NCI-H1930 (cell line): ENCODE measurements at regions not wholly inside any gene's neighbourhood (a gene's known extent, or its start where the extent isn't known, plus 50 kb on each side); places are given as distances from the start of the nearest gene placed in this dataset.

ENCODE experiments used
- DNase-seq, 2 experiments: peaks; one replicate each; lab custom pipeline; 2025; lab: John Stamatoyannopoulos, UW

DNA sequence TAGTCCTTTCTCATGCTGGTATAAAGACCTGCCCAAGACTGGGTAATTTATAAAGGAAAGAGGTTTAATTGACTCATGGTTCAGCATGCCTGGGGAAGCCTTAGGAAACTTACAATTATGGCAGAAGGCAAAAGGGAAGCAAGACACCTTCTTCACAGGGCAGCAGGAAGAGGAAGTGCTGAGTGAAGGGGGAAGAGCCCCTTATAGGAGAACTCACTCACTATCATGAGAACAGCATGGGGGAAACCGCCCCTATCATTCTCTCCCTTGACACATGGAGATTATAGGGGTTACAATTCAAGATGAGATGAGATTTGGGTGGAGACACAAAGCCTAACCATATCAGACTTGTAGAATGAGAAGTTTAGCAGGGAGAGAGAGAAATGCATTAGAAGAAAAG, 373.3 kb upstream of the DIAPH2 start:
- DNase-seq = no peak

DNA sequence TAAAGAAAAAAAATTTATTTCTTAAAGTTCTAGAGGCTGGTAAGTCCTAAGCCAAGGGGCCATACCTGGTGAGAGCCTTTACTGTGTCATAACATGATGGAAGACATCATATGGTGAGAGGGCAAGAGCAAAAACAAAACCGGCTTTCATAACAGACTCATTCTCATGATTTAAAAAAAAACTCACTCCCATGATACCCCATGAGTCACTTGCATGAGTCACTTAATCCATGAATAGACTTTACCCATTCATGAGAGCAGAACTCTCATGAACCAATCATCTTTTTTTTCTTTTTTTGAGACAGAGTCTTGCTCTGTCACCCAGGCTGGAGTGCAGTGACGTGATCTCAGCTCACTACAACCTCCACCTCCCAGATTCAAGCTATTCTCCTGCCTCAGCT, 369.7 kb upstream of the DIAPH2 start:
- no peak for DNase-seq

GRCh38 chrX:96361844-96362243, 322.8 kb upstream of the DIAPH2 start:
- DNase-seq = no peak

DNA sequence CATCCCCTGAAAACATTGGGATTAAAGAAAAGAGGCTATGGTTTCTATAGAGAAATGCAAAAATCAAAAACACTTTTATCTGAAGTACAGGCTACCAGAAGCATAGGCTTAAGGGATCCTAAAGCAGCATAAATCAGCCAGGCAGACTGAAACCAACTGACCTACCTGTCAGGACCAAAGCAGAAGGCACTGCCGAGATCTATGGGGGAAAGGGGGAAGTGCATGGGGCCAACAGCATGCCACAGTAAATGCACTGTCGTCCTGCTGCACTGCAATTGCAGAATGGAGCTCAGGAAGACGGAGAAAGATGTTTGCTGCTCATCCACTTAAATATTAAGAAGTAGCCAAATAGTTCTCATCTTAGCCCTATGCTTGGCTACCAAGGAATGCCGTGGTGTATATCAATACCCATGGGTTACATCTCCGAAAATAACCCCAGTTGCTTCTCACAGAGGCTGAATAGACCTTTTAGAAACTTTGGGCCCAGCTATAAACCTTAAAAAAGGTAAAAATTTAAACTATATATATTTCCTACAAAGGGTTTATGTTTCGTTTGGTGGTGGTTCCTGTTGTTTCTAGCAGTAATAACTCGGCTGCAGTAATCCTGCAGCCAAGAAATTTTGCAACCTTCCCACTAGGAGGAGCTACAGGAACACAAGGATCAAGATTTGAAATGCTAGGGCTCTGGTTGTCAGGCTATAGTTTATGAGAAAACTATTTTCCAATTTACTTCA, 312.2 kb upstream of the DIAPH2 start:
- peak; percentile 3 to 35 for DNase-seq

DNA sequence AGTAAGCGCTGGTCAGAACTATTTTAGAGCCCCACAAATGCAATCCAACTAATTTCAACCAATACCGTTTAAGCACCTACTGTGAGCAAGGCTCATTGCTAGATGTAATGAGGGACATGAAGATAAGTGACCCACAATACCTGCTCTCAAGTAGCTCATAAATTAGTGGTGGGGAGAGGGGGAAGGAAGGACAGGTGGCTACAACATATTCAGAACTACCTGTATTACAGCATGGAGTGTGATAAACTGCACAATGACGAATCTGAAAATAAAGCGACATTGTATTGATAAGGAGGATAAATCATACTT, 311.6 kb upstream of the DIAPH2 start:
- no peak for DNase-seq

DNA sequence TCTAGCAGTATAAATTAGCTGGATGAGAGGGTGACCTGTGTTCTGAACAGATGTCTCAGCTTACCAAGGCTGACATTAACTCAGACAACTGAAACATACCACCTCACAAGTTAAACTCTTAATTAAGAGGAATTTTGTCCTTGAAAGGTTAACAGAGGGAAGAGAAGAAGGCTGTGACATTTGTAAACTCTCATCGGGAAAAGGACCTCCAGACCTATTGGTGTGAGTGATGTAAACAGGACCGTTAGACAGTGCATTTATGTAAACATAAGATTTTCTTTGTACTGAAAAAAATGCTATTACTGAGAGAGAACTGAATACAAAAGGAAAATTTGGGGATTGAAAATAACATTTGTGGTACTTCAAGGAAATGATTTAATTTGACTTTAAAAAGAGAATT, 308.4 kb upstream of the DIAPH2 start:
- DNase-seq = no peak

DNA sequence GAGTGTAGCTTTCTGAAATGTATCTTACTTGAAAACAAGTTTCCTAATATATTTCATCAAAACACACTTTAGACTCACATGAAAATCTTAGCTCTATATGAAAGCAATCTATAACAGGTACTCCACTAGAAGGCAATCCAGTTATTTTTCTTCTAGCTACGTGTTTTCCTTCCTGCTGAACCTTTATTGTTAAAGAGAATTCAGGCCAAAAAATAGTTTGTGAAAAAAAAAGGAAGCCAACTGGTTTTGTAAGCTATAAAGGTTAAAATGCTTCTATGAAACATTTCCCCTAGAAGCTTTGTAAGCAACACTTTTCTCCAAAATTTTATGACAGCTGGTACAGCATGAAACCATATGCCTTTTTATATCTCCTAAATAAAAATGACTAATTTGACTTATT, 304.7 kb upstream of the DIAPH2 start:
- DNase-seq = no peak

DNA sequence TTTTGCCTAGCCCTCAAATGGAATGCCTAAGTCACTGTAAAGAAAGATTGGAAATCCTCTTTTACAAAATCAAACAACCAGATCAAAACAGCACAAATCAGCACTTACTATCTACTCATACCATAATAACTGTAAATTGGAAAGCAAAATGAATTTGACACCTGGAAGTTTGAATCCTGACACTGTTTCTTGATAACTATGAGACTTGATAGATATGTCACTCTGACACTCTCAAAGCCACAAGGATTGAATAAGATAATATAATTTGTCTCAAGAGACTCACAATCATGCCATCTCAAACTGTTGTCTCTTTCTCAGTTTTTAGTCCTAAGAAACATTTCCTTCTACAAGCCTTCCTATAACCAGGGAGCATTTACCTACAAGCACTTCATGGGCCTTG, 302.6 kb upstream of the DIAPH2 start:
- no peak for DNase-seq

DNA sequence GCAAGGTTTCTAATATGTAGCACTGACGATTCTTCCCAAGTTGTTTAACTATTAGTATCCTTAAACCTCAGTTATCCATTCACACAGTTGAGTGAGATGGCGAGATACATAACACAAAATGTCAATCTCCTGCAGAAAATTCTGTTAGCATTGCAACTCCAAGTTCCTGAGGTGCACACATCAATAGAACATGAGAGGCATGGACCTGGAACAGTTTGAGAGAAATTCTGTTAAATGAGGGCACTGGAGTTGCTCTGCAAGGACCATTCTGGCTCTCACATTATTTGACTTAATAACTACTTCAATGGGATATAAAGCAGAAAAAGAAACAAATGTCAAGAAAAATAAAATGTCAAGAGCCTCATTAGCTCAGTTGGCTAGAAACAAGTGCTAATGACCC, 301.2 kb upstream of the DIAPH2 start:
- DNase-seq = no peak

GRCh38 chrX:96386325-96386724, 298.3 kb upstream of the DIAPH2 start:
- no peak for DNase-seq

DNA sequence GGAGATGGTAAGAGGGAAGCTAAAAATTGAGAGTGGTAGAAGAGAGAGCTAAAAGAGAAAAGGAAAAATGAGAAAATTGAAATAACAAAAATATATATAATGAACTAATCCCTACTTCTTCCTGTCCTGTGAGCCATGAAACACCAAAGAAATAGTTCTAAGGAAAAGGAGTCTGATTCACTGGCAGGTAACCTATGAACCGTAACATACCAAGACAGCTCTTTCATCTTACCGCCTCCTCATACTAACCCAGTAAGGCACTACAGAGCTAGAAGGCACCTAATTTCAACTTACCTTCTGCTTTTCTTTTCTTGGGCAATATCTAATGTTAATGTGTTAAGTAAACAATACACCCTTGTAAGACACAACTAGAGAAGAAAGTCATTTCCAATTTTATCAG, 297.7 kb upstream of the DIAPH2 start:
- no peak for DNase-seq

- no peak for DNase-seq
These were observed 296.8 kb upstream of the DIAPH2 start for GRCh38 chrX:96387801-96388200.

DNA sequence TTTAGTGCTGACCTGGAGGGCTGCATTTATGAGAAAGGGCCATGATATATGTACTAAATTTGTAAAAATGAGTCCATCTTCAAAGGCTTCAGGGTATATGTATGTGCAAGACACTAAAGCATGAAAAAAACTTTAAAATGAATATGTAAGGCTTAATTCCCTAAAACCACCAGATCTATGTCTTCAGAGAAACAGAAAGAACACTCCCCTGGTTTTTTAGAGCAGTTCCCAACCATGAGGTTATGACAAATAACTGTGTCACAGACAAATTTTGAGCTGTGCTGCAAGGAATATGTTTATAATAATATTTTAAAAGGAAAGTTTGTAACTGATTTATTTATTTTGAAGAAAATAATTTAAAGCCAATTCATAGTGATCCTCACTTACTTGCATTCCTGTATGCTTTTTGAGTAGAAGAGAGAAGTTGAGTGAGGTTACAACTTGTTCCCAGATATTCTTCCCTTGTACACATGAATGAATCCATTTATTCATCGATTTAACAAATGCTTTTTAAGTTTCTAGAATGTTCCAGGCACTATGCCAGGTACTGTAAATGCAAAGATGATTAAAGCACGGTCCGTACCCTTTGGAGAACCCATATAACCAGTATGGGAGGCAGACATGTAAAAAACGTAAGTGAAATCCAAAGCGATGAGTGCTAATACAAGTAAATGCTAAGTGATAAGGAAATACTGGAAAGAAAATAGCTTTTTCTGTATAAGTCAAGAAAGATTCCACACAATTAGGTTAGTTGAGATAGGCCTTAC, 295.2 kb upstream of the DIAPH2 start:
- no peak for DNase-seq

DNA sequence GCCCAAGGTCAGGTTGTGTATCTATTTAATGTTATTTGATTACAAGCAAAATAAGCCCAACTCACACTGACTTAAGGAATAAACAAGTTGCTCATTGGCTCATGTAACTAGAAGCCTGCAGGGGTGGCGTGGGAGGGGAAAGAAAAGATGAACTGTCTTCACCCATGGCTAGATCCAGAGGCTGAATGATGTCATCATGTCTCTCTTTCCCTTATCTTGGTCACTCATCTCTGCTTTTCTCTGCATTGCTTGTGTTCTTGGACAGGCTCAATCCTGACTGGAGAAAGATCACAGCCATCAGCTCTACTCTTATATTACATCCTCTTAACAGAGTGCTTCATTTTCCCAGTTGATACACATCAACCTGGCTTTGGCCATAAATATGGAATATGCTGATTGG, 290.0 kb upstream of the DIAPH2 start:
- no peak for DNase-seq

GRCh38 chrX:96403446-96403845, 281.2 kb upstream of the DIAPH2 start:
- DNase-seq = no peak

DNA sequence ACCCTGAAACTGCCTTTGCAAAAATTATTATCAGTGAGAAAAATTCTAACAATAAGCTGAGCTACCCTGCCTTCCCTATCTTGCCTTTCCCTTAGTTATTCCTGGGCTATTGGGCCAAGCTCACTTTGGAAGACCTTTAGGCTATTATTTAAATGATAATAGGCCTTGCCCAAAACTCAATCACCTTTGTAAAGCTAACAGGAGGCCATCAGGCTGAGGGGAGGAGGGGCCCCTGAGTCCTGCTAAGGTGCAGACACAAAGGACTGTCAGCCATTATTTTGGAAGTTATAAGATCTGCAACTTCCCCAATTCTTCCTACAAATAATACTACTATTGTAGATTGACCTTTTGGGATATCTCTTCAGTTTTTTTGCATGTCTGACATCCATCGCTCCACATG, 278.8 kb upstream of the DIAPH2 start:
- no peak for DNase-seq

DNA sequence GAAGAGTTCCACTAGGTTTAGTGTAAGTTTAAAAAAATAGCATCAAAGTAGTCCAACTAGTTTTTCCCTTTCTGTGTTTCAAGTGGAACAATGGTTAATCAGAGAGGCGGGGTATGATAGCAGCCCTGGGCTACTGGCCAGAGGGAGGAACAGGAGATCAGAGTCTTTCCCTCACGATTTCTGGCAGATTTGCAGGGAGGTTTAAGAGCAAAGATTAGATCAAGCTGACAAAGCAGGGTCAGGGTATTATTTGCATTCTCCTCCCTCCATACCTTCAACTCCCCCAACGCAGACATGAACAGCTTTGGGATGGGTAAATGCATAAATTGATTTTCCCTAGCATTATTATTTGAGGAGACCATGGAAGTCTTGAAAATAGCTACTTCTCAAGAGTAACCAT, 277.6 kb upstream of the DIAPH2 start:
- DNase-seq = no peak

DNA sequence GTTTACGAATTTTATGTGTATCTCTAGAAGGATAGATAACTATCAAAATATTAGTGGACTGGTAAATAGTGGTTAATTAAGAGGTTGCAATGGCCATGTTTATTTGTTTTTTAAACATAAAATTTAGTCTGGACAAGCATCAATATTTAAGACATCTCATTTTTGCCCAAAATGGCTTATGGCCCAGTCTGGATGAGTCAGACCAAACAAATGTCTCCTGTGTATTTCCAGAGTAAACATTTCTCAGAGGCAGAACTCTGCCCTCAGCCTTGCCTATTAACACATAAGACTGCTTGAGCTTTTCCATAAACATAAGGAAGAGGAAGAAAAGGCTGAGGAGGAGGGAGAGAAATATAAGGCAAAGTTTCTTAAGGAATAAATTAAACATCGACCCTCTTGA, 277.1 kb upstream of the DIAPH2 start:
- DNase-seq = no peak

DNA sequence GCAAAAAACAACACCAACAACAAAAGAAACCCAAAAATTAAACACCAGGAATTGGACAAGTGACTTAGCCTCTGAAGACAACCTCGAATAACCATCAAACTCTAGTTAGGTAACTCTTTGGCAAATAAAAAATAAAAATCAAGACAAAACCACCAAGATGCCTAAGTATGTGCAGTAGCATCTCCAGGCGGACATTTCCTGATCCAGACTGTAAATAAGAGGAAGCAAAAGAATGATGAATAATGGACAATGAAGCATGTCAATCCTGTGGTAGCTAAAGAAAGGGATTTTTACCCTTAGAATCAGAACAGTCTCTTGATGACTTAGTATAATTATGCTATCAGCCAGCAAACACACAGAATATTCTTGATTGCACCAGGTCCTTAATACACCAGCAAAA, 276.7 kb upstream of the DIAPH2 start:
- DNase-seq = no peak

DNA sequence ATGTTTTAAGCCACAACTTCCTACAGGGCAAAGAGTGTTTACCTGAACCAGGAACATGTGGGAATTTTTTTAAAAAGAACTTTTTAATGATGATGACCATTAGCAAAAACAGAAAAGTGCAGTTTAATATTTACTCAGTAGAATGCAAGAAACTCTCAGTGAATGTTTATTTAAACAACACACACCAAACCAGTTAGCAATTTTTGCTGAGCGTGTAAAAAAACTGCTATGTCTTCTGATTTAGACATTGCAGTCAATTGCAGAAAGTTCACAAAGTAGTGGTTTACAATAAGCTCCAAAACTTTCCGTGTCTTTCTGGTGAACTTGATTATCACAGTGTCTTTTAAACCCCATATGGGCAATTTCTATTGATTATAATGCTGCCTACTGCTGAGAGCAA, 273.7 kb upstream of the DIAPH2 start:
- DNase-seq = no peak

GRCh38 chrX:96417695-96418094, 266.9 kb upstream of the DIAPH2 start:
- no peak for DNase-seq

- no peak for DNase-seq
These were observed 260.6 kb upstream of the DIAPH2 start for GRCh38 chrX:96424007-96424406.

GRCh38 chrX:96425200-96425599, 259.4 kb upstream of the DIAPH2 start:
- DNase-seq = no peak
